HG03280 (cell line): ENCODE measurements at regions not wholly inside any gene's neighbourhood (a gene's known extent, or its start where the extent isn't known, plus 50 kb on each side); places are given as distances from the start of the nearest gene placed in this dataset.

Experiments used
- ATAC-seq: cut with Tn5 transposase; IDR thresholded peaks from one replicate; pipeline ENCODE4 v1.9.1; 2021; ENCODE audit warnings: mild to moderate bottlenecking, moderate library complexity; ENCODE audit not compliant: unreplicated experiment

DNA sequence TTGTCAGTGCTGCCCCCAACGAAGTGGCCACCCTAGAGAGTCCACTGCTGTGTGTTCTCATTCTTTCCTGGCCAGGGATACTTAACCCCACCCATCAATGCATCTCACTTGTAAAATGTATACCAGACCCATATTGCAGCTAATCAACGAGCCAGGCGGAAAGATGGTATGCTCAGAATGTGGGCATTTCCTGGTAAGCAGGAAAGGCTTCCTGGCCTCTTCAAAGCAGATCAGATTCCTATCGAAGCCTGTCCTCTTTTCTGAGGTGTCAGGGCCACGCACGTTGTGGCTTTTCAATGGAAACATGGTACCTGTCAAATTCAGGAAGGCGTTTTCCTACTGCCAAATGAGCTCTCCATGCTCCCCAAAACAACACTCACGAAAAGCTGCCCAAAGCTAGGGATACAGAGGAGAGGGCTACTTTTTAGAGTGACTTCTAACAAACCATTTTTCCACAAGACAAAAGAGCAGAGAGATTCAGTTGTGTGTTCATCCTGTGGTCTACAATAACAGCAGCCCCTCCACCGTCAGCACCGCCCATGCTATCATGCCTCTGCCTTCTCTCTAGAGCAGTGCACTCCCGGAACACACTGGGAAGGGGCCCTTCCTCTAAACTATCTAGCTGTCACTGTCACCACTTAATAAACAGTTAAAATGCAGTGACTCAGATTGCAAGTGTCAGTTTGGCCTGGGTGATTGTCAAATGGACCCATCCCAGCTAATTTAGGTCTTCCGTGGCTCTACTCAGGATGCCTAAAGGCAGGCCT is 535.1 kb downstream of the RNF144A start:
- no peak for ATAC-seq

DNA sequence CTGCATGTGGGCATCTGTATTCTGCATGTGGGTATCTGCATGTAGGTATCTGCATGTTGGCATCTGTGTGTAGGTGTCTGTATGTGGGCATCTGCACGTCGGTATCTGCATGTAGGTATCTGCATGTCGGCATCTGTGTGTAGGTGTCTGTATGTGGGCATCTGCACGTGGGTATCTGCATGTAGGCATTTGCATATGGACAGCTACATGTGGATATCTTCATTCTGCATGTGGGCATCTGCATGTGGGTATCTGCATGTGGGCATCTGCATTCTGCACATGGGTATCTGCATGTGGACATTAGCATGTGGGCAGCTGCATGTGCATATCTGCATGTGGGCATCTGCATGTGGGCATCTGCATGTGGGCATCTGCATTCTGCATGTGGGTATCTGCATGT is 537.4 kb downstream of the RNF144A start:
- no peak for ATAC-seq

DNA sequence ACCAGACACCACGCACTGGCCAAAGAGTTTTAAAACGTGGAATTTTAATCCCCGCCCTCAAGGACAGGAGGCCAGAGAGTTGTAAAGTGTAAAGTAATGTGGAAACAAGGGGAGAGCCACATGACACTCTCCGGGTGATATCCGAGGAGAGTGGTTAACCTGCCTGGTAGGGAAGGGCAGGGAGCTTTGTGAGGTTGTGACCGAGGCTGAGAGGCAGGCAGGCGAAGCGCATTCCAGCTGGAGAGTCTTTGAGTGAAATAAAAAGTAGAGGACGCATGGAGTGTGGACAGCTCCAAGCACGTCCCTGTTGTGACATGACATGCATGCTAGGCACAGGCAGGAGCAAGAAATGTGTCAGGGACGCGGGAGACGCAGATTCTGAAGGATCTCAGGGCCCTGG is 539.5 kb downstream of the RNF144A start:
- ATAC-seq: no peak

DNA sequence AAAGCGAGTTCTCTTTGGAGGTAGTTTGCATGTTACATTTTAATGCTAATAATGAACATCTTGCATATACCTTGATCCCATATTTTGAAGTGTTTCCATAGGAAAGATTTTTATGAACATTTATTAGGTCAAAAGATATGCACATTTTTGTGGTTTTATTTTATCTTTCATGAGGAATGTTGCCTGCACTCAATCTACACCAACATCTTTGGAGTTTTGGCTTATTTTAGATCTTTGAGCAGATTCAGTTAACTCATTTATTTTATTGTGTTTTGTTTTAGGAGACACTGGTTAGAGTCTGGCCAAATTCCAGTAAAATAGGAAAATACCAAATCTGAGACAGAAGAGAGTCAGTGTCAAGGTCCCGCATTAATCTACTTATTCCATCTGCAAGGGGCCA is 540.9 kb downstream of the RNF144A start:
- no peak for ATAC-seq

DNA sequence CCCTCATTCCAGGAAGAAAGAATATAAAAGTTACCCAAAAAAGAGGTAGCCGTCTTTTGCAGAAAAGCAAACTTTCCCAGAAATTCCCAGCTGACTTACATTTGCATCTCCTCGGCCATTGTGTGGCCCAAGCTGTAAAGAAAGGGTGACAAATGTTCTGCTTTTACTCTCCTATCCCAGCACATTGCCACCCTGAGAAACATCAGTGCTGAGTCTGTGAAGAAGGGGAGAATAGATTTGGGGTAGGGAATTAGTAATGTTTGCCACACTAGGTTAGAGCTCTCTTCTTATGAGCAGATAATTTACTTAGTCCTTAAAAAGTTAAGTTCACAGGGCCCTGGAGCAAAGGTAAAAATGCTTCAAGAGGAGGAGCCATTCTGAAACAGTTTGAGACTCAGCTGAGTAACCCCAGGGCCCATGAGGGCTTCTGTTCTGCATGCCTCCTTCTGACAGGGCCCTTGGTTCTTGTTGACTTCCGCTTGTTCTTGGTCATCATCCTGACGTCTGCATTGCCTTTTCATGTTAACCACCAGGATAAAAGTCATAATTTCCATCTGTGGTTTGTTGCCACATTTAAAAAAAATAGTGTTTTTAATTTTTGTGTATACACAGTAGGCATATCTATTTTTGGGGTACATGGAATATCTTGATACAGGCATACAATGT is 550.7 kb downstream of the RNF144A start:
- ATAC-seq: no peak

DNA sequence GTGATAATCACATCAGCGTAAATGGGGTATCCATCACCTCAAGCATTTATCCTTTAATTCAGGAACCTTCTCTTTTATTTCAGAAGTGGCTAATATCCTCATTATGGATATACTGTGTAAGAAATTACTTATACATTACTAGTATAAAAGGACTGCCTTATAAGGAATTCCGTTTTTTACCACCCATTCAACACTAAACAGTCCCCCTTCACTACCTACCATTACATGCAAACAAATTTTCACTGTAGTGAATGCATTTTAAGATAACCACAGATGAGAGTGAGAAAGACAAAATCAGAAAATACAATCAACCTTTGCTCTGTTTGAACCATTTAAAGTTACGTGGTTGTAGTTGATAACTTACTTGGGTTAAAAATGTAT is 551.2 kb downstream of the RNF144A start:
- no peak for ATAC-seq

DNA sequence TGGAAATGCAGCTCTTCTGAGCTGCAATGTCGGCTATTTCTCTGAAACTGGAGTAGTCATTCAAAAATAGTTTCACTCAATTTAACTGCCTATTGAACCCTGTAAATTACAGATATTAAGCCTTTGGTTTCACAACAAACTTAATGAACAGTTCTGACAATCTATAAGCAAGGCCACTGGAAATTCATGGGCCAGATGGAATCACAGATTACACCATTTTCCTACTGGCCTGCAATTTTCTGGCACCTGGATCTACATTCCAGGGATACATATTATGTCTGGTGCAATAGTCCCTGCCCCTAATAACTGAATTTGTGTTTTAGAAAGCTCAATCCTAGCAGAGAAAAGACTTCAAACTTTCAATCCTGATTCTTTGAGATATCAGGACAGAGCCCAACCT is 551.7 kb downstream of the RNF144A start:
- no peak for ATAC-seq

DNA sequence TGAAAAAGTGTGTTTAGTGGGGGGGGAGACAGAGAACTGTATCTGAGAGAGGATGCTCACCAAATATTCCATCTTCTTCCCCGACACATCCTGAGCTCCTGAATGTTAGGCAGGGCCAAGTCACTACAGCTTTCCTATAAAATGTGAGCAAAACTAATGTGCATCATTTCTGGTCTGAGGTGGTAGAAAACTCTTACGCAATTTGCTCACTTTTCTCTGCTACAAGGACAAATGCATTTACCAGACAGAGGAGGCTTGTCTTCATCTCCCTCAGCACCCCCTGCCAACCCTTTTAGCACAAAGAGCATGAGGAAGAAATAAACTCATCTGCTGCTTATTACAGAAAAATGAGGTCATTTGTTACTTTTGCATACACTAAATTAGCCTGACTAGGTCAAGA is 554.0 kb downstream of the RNF144A start:
- ATAC-seq: no peak

DNA sequence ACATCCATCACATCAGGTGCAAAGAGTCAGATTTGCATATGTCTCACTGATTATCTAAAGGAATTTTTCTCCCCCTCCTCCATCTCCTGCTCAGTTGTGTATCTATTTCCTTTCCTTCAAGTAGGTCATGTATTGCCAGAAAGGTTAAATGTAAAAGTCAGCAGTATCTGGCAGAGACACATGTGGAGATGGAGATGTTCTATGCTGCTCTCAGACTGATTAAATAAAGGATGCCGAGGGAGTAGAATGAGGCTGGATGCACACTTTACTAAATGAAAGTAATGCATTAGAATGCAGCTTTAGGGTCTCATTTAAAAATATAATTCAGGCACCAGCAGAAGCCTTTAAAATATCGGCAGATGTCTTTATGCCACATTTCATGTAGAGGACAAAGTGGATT is 555.3 kb downstream of the RNF144A start:
- ATAC-seq: no peak

DNA sequence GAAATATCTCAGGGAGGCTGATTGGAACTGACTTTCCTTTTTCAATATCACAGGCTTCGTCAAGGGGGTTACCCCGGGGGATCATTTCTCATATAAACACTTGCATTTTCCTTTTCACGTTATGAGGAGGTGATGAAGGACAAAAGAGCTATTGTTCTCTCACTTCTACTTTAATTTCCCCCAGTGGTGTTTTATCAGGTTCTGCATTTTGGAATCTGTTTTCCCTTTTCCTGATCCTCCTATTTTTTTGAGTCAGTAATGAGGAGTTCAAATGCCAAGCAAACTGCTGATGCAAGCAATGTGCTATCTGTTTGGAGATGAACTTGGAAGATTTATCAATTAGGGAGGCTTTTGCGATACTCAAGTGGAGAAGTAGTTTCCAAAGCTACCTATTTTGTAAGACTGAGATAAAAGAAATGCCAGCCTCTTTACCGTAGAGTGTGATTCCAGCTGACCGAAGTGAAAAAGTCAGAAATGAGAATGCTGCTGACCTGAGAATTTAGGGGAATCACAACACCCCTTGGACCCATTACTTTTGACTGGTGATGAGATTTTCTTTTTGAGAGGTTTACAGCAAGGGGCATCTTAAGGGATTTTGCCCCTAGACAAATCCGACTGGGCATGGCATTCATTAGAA is 556.0 kb downstream of the RNF144A start:
- no peak for ATAC-seq

DNA sequence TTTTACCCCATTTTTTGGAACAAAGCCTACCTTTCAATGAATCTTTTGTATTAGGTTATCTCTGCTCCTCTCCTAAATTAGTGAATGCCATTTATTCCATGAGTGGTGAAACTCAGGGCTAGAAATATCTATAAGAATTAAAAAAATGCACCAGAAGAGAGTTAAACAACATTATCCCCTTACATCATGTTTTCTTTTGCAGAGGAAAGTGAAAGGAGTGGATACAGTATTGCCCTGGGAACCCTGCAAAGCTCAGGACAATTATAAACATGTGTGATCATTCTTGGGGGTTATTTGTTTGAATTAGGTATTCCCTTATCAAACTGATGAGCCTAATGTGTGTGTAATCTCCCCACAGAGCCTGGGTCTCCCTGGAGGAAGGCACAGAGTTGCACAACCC is 559.2 kb downstream of the RNF144A start:
- ATAC-seq: no peak

DNA sequence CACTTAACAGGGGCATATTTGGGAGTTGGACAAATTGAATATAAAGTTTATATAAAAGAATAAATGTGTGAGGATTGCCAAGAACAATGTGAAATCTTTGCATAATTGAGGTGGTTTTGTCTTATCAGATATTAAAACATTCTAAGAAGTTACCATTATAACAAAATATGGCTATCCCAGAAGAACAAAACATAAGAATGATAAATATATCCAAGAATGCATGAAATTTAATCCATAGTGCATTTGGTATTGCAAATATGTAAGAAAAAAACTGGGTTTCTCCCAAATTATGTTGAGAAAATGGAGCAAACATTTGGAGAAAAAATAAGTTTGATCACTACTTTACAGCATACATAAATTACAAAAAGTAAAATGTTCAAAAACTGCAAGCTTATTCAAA is 562.4 kb downstream of the RNF144A start:
- no peak for ATAC-seq

DNA sequence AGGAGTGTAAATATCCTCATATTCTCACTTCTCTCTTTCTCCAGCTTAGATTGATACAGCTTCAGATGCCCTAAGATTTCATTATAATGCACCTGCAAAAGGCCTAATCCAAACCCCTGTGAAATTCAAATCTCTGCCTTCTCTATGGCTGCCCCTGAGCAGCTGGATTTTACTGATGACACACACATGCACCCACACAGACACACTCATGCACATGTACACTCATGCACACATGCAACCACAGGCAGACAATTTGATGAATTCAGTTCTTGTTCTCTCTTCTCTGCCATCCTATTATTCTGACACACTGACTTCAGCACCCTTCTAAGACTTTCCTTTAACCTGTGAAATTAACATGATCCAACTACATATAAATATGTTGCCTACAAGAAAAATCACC is 563.2 kb downstream of the RNF144A start:
- no peak for ATAC-seq

DNA sequence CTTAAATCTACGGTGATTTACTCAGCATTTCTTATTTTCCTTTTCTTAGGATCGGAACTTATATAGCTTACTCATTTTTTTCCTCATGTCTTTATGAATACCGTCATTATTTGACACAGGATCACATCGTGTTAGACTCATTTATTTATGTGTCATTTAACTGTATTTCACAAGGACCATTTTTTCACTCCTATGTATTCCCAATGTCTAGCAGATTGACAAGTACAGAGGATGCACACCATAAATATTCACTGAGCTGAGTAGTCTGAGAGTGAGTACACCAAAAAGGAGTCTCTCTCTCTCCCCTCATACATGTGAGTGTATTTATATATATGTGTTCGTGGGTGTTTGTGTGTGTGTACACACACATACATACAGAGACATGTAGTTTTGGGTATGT is 573.5 kb downstream of the RNF144A start:
- ATAC-seq: no peak

DNA sequence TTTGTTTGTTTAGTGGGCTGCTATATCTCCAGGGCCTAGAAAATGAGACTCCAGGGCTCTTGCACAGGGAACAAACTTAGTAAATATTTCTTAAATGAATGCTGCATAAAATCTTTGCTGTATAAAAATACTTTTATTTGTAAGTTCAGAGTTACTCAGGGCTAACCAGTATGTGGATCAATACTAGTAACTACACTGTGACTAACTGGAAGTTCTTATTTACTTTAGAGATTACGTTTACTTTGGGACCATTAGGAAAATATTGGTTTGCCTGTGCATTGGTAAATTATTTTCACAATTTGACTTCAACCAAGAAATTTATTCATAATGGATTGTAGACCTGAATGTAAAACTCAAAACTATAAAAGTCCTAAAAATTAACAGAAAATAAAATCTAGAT is 575.5 kb downstream of the RNF144A start:
- ATAC-seq: no peak

DNA sequence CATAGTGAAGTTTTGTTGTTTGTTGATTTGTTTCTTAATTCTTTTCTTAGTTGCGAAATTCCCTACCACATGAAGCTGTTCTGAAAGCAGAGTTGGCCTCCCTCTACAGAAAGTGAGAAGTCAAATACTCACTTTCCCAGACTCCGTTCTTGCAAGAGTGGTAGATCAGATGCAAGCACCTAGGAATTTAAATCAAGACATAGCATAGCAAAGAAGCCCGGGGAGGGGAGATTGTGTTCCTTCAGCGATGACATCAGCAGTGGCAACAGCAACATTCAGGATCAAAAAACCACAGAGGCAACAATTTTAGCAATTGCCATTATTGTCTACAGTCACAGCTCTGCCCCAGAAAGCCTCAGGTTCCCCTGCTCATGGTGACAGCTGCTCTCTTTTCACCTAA is 580.0 kb downstream of the RNF144A start:
- no peak for ATAC-seq

DNA sequence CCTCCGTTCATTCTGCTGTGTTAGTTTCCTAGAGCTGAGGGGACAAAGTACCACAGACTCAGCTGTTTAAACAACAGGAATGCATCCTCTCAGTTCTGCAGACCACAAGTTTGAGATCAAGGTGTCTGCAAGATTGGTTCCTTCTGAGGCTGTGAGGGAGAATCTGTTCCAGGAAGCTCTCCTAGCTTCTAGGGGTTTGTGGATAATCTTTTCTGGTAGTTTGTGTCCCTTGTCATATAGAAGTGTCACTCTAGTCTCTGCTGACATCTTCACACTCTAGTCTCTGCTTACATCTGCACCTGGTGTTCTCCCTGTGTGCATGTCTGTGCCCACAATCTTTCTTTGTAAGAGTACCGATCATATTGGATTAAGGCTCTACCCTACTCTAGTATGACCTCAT is 581.8 kb downstream of the RNF144A start:
- no peak for ATAC-seq

DNA sequence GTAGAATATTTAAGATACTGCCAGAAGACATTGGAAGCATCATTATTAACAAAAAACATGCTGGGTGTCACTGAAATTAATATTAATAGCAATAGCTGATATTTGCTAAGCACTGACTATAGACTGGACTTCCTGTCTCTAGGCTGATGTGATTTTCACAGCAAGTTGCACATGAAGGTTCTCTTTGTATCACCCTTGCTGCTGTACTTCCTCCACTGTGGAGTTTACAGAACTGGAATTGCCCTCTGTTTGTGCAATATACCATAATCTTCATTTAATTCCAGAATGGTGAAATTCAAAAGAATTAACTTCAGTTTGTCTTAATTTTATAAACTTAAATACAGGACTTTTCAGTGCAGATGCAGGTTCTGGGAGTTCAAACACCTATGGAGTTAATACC is 585.1 kb downstream of the RNF144A start:
- ATAC-seq: no peak

DNA sequence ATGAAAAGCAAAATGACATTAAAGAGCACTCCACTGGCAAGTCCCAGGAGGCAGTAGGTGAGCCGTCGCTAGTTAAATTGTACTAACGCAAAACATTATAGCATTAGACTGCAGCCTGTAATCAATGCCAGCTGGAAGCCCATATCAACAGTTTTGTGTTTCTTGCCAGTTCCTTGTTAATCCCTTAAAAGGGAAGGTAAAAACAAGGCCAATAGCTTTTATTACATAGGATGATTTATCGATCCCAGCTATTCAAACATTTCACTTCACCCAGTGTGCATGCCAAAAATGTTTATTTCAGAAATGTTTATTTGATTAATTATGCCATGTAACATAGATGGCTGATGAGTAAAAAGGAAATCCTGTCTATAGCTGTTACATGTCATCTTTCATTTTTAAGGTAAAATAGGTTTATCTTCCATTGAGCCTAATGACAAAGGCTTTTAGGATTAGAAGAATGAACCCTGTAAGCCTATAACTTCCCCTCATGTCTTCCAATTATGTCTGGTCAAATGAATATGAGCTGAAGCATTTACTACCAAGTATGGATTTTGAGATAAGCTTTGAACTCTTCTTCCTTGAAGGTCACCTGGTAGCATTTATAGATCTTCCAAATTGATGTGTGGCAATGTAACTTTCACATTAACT is 591.2 kb downstream of the RNF144A start:
- ATAC-seq: no peak

DNA sequence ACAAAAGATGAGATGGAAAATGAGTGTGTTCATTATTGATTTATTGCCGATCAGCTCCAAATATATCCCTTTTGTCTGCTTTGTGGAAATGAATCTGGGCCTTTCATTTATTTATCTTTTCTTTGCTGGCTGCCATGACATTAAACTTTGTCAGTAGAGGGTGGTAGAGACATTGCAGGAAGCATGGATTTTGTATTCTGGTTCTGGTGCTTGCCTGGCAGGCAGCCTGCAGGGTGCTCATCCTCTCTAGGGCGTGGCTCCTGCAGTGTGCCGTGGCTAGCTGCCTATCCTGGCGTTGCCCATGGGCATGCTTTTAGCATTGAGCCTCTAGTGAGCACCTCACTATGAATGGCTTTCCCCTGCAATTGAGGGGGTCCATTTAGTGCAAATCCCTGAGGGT is 593.1 kb downstream of the RNF144A start:
- no peak for ATAC-seq

DNA sequence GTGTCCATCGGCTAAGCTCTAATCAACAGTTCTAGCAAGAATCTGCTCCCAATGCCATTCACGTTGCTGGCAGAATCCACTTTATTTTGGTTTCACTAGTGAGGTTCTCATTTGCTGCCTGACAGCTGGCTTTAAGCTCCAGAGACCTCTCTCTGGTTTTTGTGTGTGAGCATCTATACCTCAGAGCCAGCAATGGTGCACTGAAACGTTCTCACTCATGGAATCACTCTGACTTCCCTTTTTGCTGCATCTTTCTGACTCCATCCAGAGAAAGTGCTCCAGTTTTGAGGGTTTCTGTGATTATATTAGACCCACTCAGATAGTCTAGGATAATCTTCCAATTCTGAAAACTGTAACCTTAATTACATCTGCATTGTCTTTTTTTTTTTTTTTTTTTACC is 596.6 kb downstream of the RNF144A start:
- no peak for ATAC-seq

DNA sequence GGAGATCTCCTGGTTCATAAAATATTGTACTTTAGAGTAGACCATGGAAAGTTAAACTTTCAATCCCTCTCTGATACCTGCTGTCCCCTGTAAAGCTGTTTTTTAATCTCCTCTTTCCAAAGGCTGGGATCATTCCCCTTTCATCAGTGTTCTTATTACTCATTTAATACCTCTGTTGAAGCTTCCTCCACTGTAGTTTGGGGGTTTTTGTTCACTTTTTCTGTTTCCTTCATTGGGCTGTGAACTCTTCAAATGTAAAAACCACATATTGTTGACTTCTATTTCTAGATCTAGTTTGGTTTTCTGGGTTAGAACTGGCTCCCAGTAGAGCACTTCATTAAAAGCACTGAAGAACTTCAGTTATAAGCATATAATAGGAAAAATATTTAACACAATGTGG is 598.1 kb downstream of the RNF144A start:
- no peak for ATAC-seq
